Uterus (tissue), 3 donors: ENCODE measurements at regions not wholly inside any gene's neighbourhood (a gene's known extent, or its start where the extent isn't known, plus 50 kb on each side); places are given as distances from the start of the nearest gene placed in this dataset.

Source experiments
- DNase-seq, 2 donors: peaks; one replicate each; pipeline ENCODE4 v3.0.0-alpha.2; 2019 to 2020
- H3K27ac ChIP-seq, 2 donors: fragments of 200-600 bp; sonication (generic); 1 replicate in 1 of 2; 2 replicates in 1 of 2; pipeline ENCODE4 v1.5.1; 2016 to 2018
- H3K27me3 ChIP-seq, 2 donors: fragments of 200-600 bp; sonication (generic); one replicate each; pipeline ENCODE4 v1.5.1; 2018 to 2019; ENCODE audit warnings: control low read depth in 1 of 2
- H3K36me3 ChIP-seq, 2 donors: fragments of 200-600 bp; sonication (generic); one replicate each; pipeline ENCODE4 v1.5.1; 2019; ENCODE audit warnings: control low read depth in 1 of 2
- H3K4me1 ChIP-seq, 2 donors: fragments of 200-600 bp; sonication (generic); one replicate each; pipeline ENCODE4 v1.5.1; 2018 to 2019; ENCODE audit warnings: control low read depth in 1 of 2
- H3K4me3 ChIP-seq, 2 donors: fragments of 200-600 bp; sonication (generic); 1 replicate in 1 of 2; 2 replicates in 1 of 2; pipeline ENCODE4 v1.5.1; 2018 to 2019; ENCODE audit warnings: mild to moderate bottlenecking in 1 of 2
- H3K9me3 ChIP-seq, 2 donors: fragments of 200-600 bp; sonication (generic); one replicate each; pipeline ENCODE4 v1.5.1; 2019; ENCODE audit warnings: control low read depth in 1 of 2
- POLR2A ChIP-seq, 2 donors: fragments of 450-650 bp; IDR thresholded peaks; one replicate each; pipeline ENCODE4 v1.6.1; 2016; ENCODE audit warnings: antibody characterized with exemption in 2 of 2, mild to moderate bottlenecking in 1 of 2, moderate library complexity in 1 of 2
- intact Hi-C: fragments of 100-400 bp; cut with DNase I; formaldehyde crosslinking; loops from one replicate; pipeline ENCODE4 v1.15.1; 2023; ENCODE audit warnings: low total_unique reads
- TF ChIP-seq, protein P1 (sequence below), 4 experiments: fragments of 200-600 bp in 2 of 4; fragments of 450-650 bp in 2 of 4; sonication (generic) in 2 of 4; IDR thresholded peaks; one replicate each; pipeline ENCODE4 v1.5.1; 2016 to 2019; ENCODE audit warnings: antibody characterized with exemption in 4 of 4, mild to moderate bottlenecking in 2 of 4, moderate library complexity in 1 of 4
- donor health status: DM: yes; HTN: yes; CAD: no.

DNA sequence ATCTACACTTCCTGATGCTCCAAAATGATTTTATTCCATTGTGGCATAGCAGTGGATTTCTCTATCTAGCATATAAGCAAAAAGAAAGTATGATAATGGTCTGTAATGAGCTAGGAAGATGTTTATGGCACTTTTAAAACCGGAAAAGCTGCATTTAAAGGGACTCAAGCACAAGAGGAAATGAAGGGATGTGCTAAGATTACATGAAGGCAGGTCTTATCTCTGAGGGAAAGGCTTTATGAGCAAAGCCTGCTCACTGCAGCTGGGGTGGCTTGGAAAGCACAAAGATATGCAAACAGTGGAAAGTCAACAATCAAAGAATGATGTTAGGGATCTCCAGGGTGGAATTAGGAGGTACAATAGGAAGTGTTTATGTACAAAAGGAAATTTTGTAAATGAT lies 138.2 kb downstream of the TENT5A start:
- H3K27me3 ChIP-seq: no peaks in the 10 kb centered on the region
- no peak overlapping the region for H3K27ac ChIP-seq
- no peaks in the 10 kb centered on the region for H3K9me3 ChIP-seq
- DNase-seq: no peak
- TF ChIP-seq, protein P1, sequence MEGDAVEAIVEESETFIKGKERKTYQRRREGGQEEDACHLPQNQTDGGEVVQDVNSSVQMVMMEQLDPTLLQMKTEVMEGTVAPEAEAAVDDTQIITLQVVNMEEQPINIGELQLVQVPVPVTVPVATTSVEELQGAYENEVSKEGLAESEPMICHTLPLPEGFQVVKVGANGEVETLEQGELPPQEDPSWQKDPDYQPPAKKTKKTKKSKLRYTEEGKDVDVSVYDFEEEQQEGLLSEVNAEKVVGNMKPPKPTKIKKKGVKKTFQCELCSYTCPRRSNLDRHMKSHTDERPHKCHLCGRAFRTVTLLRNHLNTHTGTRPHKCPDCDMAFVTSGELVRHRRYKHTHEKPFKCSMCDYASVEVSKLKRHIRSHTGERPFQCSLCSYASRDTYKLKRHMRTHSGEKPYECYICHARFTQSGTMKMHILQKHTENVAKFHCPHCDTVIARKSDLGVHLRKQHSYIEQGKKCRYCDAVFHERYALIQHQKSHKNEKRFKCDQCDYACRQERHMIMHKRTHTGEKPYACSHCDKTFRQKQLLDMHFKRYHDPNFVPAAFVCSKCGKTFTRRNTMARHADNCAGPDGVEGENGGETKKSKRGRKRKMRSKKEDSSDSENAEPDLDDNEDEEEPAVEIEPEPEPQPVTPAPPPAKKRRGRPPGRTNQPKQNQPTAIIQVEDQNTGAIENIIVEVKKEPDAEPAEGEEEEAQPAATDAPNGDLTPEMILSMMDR (IDR thresholded peaks at IDR 0.05): no peak
- no peak for TF ChIP-seq POLR2A (IDR thresholded peaks at IDR 0.05)
- no peaks in the 10 kb centered on the region for H3K36me3 ChIP-seq
- H3K4me3 ChIP-seq: no peak overlapping the region
- intact Hi-C loops: no loop called here
- no peaks in the 10 kb centered on the region for H3K4me1 ChIP-seq

DNA sequence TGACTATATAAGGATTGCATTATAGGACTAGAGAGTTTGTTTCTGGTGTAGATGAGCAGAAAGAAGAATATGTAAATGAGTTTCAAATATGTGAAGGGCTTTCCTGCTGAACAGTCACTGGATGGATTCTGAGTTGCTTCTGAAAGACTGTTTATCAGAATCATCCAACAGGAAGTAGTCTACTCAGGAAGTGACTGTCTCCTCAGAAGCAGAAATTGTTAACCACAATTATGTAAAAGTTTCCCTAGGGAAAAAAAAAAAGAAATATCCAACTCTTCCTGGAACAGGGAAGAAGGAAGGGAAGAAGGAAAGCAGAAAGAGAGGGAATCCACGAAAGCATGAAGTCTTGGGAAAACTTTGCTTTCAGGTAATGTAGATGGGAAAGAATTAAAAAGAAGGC lies 138.9 kb downstream of the TENT5A start:
- Histone ChIP-seq H3K27ac (no peak overlapping the region), H3K36me3 (no peaks in the 10 kb centered on the region), H3K27me3 (no peaks in the 10 kb centered on the region), H3K4me3 (no peak overlapping the region), H3K4me1 (no peaks in the 10 kb centered on the region), H3K9me3 (no peaks in the 10 kb centered on the region)
- intact Hi-C loops: no loop called here
- DNase-seq: no peak
- TF ChIP-seq, protein P1 (IDR thresholded peaks at IDR 0.05): no peak
- no peak for TF ChIP-seq POLR2A (IDR thresholded peaks at IDR 0.05)

DNA sequence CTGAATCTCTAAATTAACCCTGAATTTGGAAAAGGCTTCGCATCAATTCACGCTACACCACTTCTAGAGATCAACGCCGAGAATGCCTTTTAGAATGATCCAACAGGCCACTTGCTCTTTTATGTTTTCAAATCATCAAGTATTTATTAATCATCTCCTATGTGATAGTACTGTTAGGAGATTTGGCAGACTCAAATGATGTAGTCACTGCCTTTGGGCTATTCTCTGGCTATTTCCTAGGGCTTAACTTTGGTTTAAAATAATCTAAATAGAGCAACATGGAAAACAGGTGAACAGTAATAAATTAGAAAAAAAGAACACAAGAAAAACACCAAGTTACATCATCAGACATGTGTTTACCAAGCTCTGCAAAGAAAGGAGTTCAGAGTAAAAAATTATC lies 140.3 kb downstream of the TENT5A start:
- H3K4me1 ChIP-seq: no peaks in the 10 kb centered on the region
- intact Hi-C loops: no loop called here
- DNase-seq: no peak
- H3K4me3 ChIP-seq: no peak overlapping the region
- no peaks in the 10 kb centered on the region for H3K27me3 ChIP-seq
- no peak overlapping the region for H3K27ac ChIP-seq
- no peaks in the 10 kb centered on the region for H3K36me3 ChIP-seq
- TF ChIP-seq, protein P1 (IDR thresholded peaks at IDR 0.05): no peak
- no peak for TF ChIP-seq POLR2A (IDR thresholded peaks at IDR 0.05)
- H3K9me3 ChIP-seq: no peaks in the 10 kb centered on the region

DNA sequence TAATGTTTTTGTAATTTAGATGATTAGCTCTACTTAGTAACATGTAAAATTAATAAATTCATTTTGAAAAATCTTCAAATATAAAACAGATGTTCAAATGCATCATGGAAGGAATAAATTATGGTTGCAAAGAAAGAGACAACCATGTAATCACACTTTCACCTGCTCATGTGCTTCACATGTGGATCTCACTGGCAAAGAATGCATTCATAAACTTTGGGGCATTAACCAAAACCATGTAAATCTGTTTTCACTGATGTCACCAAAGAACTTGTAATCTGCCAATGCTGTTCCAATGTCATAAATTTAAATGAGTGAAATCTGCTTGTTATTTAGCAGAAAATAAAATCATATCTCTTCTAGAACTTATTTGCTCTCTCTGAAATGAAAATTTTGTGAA lies 142.7 kb downstream of the TENT5A start:
- Histone ChIP-seq H3K36me3 (no peaks in the 10 kb centered on the region), H3K4me3 (no peak overlapping the region), H3K27ac (no peak overlapping the region), H3K9me3 (no peaks in the 10 kb centered on the region), H3K27me3 (no peaks in the 10 kb centered on the region), H3K4me1 (no peaks in the 10 kb centered on the region)
- no peak for DNase-seq
- no peak for TF ChIP-seq POLR2A (IDR thresholded peaks at IDR 0.05)
- TF ChIP-seq, protein P1 (IDR thresholded peaks at IDR 0.05): no peak
- intact Hi-C loops: no loop called here

DNA sequence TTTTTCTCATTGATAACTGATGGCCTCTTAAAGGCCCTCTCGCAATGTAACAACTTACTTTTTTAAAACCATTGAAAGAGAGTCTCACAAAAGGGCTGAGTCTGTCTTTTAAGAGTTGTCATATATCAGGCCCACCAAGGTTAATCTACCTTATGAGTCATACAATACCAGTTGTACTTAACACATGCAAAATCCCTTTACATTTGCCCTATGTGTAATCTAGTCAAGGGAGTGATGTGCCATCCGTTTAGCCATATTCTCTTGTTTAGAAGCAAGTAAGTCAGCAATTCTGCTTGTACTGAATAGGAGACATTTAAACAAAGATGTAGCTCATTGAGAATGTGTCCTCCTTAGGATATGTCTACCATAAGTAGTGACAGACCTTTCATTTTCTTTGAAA lies 143.7 kb downstream of the TENT5A start:
- Histone ChIP-seq H3K36me3 (no peaks in the 10 kb centered on the region), H3K27ac (no peak overlapping the region), H3K4me1 (no peaks in the 10 kb centered on the region), H3K4me3 (no peak overlapping the region), H3K27me3 (no peaks in the 10 kb centered on the region), H3K9me3 (no peaks in the 10 kb centered on the region)
- DNase-seq: no peak
- TF ChIP-seq, protein P1 (IDR thresholded peaks at IDR 0.05): no peak
- TF ChIP-seq POLR2A (IDR thresholded peaks at IDR 0.05): no peak
- intact Hi-C loops: no loop called here
